ENCODE measurements at regions not wholly inside any gene's neighbourhood (a gene's known extent, or its start where the extent isn't known, plus 50 kb on each side); places are given as distances from the start of the nearest gene placed in this dataset.

DNA sequence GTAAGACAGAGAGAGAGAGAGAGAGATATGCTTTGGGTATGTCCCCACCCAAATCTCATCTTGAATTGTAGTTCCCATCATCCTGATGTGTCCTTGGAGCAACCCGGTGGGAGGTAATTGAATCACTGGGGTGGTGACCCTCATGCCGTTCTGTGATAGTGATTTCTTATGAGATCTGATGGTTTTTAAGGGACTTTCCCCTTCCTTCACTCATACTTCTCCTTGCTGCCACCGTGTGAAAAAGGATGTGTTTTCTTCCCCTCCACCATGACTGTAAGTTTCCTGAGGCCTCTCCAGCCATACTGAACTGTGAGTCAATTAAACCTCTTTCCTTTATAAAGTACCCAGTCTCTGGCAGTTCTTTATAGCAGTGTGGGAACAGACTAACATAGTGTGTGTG, 60.3 kb downstream of the EOMES start:
- Mint-ChIP-seq H3K9me3 (peaks cover 0 to 2% of the 10 kb centered on the region in 2 donors), H3K4me1 (ENCODE audit: low read depth) (peaks cover 16% of the 10 kb centered on the region), H3K27me3 (ENCODE audit: low read depth) (no peaks in the 10 kb centered on the region), H3K4me3 (no peak overlapping the region), H3K36me3 (ENCODE audit: insufficient read depth in 2 of 2) (peaks cover 0 to 1% of the 10 kb centered on the region in 2 donors), H3K27ac (no peak overlapping the region)
- ATAC-seq (replicated peaks in 1 of 2) (no peak), DNase-seq (no peak)

DNA sequence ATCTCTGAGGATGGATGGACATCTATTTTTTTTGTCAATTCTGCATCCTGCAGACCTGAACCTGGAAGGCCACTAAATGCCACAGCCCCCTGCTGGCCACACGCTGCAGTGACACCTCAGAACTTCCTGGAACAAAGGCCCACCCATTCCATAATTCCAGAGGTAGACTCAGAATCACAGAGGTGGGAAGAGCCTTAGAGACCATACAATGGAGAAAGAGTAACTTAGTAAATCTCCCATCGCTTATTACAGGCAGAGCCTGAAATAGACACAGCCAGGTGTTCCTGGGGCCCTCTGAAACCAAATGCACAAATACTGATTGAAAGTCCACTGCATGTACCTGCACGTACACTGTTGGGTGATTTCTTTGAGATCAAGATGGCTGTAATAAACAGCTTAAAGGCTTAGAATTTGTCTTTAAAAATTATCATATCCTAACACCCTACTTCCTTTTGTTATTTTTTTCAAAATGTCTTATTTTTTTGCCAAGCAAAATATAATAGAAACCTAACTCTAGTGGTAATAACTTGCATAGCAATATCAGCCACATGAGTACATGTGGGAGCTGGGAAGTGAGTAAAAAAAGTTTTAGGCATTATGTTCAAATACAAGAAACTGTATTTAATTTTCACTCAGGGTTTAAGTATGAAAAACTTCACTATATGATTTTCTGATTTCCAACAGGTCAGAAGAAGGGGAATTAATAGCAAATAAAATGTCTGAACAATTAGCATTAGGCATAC, 62.7 kb downstream of the EOMES start:
- peaks cover 0 to 1% of the 10 kb centered on the region in 2 donors for H3K36me3 Mint-ChIP-seq (ENCODE audit: insufficient read depth in 2 of 2)
- H3K27me3 Mint-ChIP-seq (ENCODE audit: low read depth), result no peaks in the 10 kb centered on the region
- DNase-seq (peak; percentile 19 to 46), ATAC-seq (replicated peaks in 1 of 2) (peak in 1 of 2 donors; percentile 42)
- peaks cover 10% of the 10 kb centered on the region for H3K4me1 Mint-ChIP-seq (ENCODE audit: low read depth)
- H3K4me3 Mint-ChIP-seq, result no peak overlapping the region
- H3K9me3 Mint-ChIP-seq, result peaks cover 0 to 2% of the 10 kb centered on the region in 2 donors
- H3K27ac Mint-ChIP-seq, result no peak overlapping the region

DNA sequence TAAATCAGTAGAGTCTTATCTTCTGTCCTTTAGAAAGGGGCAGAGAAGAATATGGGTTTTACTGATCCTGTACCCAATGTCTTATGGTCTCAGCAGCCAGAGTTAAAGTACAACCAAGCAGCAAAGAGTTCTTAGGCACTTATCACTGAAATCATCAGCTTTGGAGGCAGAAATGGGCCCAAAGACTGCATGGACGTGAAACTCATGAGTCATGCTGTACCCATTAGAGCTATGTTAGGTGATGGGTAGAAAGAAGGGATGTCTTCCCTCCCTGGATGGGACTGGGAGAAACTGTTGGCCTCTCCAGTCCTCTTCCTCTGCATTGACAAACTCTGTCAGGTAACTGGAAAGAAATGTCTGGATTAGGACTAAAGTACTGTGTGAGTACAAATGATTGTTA, 63.4 kb downstream of the EOMES start:
- H3K4me3 Mint-ChIP-seq, result no peak overlapping the region
- H3K9me3 Mint-ChIP-seq, result peaks cover 0 to 2% of the 10 kb centered on the region in 2 donors
- DNase-seq (no peak), ATAC-seq (replicated peaks in 1 of 2) (no peak)
- no peaks in the 10 kb centered on the region for H3K27me3 Mint-ChIP-seq (ENCODE audit: low read depth)
- peaks cover 0 to 1% of the 10 kb centered on the region in 2 donors for H3K36me3 Mint-ChIP-seq (ENCODE audit: insufficient read depth in 2 of 2)
- peaks cover 10% of the 10 kb centered on the region for H3K4me1 Mint-ChIP-seq (ENCODE audit: low read depth)
- H3K27ac Mint-ChIP-seq, result no peak overlapping the region

DNA sequence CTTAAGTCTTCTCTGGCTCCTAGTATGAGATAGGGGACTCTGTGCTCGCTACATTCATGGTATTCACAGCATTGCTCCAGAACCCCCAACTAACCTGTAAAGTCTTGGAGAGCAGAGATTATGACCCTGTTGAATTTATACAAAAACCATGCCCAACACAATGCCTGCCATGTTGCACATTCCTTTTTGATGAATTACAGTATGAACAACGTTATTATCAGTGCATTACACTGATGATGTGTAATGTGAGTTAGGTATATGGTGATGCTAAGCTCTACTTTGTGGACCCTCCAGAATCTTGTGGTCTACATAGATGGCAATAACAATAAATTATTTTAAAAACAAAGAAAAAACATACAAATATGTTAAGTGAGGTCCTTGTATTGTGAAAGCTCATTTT, 64.3 kb downstream of the EOMES start:
- DNase-seq, result no peak
- Mint-ChIP-seq H3K4me3 (no peak overlapping the region), H3K27me3 (ENCODE audit: low read depth) (no peaks in the 10 kb centered on the region), H3K36me3 (ENCODE audit: insufficient read depth in 2 of 2) (peaks cover 0 to 1% of the 10 kb centered on the region in 2 donors), H3K9me3 (peaks cover 0 to 2% of the 10 kb centered on the region in 2 donors), H3K27ac (no peak overlapping the region), H3K4me1 (ENCODE audit: low read depth) (peaks cover 10% of the 10 kb centered on the region)
- ATAC-seq (replicated peaks in 1 of 2), result no peak

DNA sequence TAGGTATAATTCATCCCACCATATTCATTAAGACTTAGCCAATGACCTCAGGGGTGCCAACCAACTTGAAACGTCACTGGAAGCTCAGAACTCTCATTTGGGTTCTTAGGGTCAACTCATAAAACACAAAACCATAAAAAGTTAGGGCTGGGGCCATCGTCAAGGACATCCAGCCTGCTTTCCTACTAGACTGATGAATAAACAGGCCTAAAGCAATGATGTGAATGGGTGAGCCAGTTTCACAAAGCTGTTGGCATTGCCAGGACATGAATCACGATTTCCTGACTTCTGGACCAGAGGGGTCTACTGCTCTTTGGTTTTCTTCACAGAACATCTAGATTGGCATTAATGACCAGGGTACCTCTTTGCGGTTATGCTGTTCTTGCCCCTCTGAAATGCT, 64.7 kb downstream of the EOMES start:
- H3K27me3 Mint-ChIP-seq (ENCODE audit: low read depth), result peaks cover 2% of the 10 kb centered on the region
- DNase-seq, result no peak
- no peak overlapping the region for H3K27ac Mint-ChIP-seq
- no peak for ATAC-seq (replicated peaks in 1 of 2)
- H3K36me3 Mint-ChIP-seq (ENCODE audit: insufficient read depth in 2 of 2), result peaks cover 0 to 1% of the 10 kb centered on the region in 2 donors
- peaks cover 10% of the 10 kb centered on the region for H3K4me1 Mint-ChIP-seq (ENCODE audit: low read depth)
- no peak overlapping the region for H3K4me3 Mint-ChIP-seq
- no peaks in the 10 kb centered on the region for H3K9me3 Mint-ChIP-seq

DNA sequence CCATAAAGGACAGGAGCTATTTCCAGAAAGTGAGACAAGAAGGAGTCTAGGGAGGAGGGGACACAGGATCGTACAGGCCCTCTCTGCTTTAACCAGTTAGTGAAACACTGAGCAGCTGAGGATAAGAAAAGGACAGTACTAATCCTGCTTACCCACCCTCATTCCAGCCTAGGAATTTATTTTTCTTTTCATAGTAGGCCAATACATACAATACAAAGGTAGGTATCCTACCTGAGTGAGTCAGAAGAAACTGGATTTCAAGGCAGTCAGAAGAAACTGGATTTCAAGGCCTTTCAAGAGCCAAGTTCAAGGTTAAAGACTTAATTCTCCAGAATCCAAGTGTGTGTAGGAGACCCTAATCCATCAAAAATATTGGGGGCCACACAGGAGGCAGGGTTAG, 65.3 kb downstream of the EOMES start:
- Mint-ChIP-seq H3K36me3 (ENCODE audit: insufficient read depth in 2 of 2) (peaks cover 0 to 1% of the 10 kb centered on the region in 2 donors), H3K4me1 (ENCODE audit: low read depth) (peaks cover 5% of the 10 kb centered on the region), H3K27me3 (ENCODE audit: low read depth) (peaks cover 6% of the 10 kb centered on the region), H3K4me3 (no peak overlapping the region), H3K27ac (no peak overlapping the region), H3K9me3 (no peaks in the 10 kb centered on the region)
- DNase-seq, result no peak
- no peak for ATAC-seq (replicated peaks in 1 of 2)

DNA sequence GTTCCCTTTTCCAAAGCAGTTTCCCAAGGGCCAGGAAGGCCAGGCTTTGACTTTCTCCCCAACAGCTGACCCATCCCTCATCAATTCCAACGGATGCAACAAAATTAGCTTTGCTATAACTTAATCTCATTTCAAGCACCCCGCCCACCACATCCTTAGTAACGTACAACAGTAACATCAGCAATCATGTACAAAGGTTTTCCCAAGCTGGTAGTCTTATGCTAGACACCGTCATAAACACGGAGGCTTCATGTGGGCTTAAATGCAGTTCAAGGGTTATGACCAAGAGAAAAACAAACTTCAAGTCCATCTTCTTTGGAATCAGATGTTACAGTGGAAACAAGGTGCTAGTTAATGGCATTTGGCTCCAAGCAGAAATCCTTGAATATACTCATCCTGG, 66.6 kb downstream of the EOMES start:
- ATAC-seq (replicated peaks in 1 of 2), result no peak
- Mint-ChIP-seq H3K27me3 (ENCODE audit: low read depth) (peaks cover 6% of the 10 kb centered on the region), H3K4me1 (ENCODE audit: low read depth) (no peaks in the 10 kb centered on the region), H3K36me3 (ENCODE audit: insufficient read depth in 2 of 2) (no peaks in the 10 kb centered on the region), H3K27ac (no peak overlapping the region), H3K9me3 (no peaks in the 10 kb centered on the region), H3K4me3 (no peak overlapping the region)
- DNase-seq, result no peak

DNA sequence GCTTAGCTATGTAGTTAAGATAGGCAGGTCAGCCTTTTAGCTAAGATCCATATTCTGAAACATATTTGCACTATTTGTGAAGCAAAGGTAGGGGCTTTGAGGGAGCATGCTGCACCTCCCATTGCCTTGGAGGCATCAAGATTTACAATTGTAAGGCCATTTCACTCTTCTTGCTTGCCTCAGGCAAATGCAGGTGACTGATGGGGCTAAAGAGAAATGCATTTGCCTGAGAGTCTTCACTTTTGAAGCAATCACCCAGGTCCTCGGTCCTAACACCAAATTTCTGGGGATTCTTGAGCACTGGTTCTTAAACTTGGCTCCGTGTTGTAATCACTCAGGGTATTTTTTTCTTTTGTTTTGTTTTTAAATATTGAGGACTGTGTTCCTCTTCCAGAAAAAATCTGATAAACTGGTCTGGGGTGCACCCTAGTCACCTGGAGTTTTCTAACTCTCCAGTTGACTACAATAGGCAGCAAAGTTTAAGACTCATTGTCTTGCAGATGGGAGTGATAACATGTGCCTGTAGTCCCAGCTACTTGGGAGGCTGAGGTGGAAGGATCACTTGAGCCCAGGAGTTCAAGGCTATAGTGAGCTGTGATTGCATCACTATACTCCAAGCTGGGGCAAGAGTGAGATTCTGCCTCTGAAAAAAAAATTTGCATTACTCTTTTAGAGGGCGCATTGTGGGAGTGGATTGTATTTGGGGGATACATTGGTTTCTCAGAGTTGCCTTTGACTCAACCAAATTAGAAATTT, 68.1 kb downstream of the EOMES start:
- Mint-ChIP-seq H3K36me3 (ENCODE audit: insufficient read depth in 2 of 2) (no peaks in the 10 kb centered on the region), H3K27me3 (ENCODE audit: low read depth) (peaks cover 6% of the 10 kb centered on the region), H3K27ac (no peak overlapping the region), H3K4me1 (ENCODE audit: low read depth) (no peaks in the 10 kb centered on the region), H3K9me3 (no peaks in the 10 kb centered on the region), H3K4me3 (no peak overlapping the region)
- DNase-seq, result no peak
- ATAC-seq (replicated peaks in 1 of 2), result no peak

DNA sequence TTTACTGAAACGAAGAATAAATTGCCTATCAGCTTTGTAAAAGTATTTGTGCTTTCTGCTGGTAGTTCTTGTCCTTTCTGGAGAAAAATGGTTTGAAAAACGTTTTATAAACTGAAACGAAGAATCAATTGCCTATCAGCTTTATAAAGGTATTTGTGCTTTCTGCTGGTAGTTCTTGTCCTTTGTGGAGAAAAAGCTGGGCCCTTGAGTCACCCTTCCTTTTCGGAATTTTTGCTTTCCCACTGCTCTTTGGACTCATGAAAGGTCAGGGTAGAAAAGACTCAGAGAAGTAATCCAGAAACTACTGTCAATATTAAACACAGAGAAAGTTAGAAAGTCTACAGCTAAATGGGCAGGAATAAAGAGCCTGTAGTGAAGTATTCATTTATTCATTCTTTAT, 72.8 kb downstream of the EOMES start:
- H3K27ac Mint-ChIP-seq, result no peak overlapping the region
- no peak overlapping the region for H3K4me3 Mint-ChIP-seq
- no peaks in the 10 kb centered on the region for H3K4me1 Mint-ChIP-seq (ENCODE audit: low read depth)
- H3K36me3 Mint-ChIP-seq (ENCODE audit: insufficient read depth in 2 of 2), result no peaks in the 10 kb centered on the region
- DNase-seq (no peak), ATAC-seq (replicated peaks in 1 of 2) (no peak)
- peaks cover 6% of the 10 kb centered on the region for H3K27me3 Mint-ChIP-seq (ENCODE audit: low read depth)
- no peaks in the 10 kb centered on the region for H3K9me3 Mint-ChIP-seq

DNA sequence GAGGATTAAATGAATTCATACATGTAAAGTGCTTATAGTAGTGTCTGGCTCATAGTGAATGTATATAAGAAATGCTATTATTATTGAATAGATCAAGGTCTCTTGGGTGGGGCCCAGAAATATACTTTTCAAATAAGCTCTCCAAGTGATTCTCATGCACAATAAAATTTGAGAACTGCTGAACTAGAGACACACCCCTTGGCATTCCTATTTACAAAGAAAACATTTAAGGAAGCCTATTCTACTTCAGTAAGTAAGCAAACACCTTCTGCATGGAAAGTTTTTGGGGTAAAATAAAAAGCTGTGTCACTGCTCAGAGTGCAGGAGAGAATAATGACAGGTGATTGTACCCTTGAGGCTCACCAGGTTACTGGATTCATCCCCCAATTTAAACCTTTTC, 75.2 kb downstream of the EOMES start:
- no peaks in the 10 kb centered on the region for H3K27me3 Mint-ChIP-seq (ENCODE audit: low read depth)
- no peak overlapping the region for H3K27ac Mint-ChIP-seq
- DNase-seq (no peak), ATAC-seq (replicated peaks in 1 of 2) (no peak)
- no peaks in the 10 kb centered on the region for H3K9me3 Mint-ChIP-seq
- no peak overlapping the region for H3K4me3 Mint-ChIP-seq
- H3K4me1 Mint-ChIP-seq (ENCODE audit: low read depth), result no peaks in the 10 kb centered on the region
- no peaks in the 10 kb centered on the region for H3K36me3 Mint-ChIP-seq (ENCODE audit: insufficient read depth in 2 of 2)

DNA sequence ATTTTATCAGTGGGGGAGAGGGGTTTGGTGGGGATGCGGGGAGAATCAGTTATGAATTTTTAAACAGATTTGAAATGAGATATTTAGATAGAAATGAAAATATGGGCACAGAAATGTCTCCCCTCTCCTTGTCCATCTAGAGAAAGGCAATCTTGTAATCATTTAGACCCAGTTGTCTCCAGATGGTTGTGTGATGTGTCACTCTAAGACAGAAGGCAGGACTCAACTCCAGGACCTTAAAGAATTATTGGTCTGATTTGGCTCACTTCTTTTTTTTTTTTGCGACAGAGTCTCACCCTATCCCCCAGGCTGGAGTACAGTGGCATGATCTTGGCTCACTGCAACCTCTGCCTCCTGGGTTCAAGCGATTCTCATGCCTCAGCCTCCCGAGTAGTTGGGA, 77.2 kb downstream of the EOMES start:
- ATAC-seq (replicated peaks in 1 of 2), result no peak
- Mint-ChIP-seq H3K27me3 (ENCODE audit: low read depth) (no peaks in the 10 kb centered on the region), H3K9me3 (no peaks in the 10 kb centered on the region)

DNA sequence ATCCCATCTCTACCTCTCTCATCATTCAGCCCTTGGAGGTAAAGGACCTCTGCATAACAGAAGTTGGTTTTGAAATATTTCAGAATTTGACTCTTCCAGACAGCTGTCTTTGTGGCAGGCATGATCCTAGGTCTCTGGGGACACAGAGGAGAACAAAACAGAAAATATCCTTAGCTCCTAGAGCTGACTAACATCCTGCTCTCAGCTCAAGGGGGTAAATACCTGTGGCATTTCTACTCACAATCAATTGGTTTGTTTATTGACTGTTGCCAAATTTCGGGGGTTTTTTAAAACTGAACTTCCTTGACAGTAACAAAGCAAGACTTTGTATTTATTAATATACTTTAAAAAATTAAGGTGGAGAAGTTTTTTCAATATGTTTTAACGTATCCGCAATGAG, 78.8 kb downstream of the EOMES start:
- no peak overlapping the region for H3K4me3 Mint-ChIP-seq
- no peak overlapping the region for H3K27ac Mint-ChIP-seq
- DNase-seq (no peak), ATAC-seq (replicated peaks in 1 of 2) (no peak)
- no peaks in the 10 kb centered on the region for H3K27me3 Mint-ChIP-seq (ENCODE audit: low read depth)
- H3K9me3 Mint-ChIP-seq, result no peaks in the 10 kb centered on the region
- H3K4me1 Mint-ChIP-seq (ENCODE audit: low read depth), result peaks cover 12% of the 10 kb centered on the region
- no peaks in the 10 kb centered on the region for H3K36me3 Mint-ChIP-seq (ENCODE audit: insufficient read depth in 2 of 2)

More for the DNA sequence above, 77.2 kb downstream of the EOMES start:
- no peak overlapping the region for H3K27ac Mint-ChIP-seq
- no peaks in the 10 kb centered on the region for H3K36me3 Mint-ChIP-seq (ENCODE audit: insufficient read depth in 2 of 2)
- H3K4me1 Mint-ChIP-seq (ENCODE audit: low read depth), result no peaks in the 10 kb centered on the region
- no peak for DNase-seq
- no peak overlapping the region for H3K4me3 Mint-ChIP-seq

DNA sequence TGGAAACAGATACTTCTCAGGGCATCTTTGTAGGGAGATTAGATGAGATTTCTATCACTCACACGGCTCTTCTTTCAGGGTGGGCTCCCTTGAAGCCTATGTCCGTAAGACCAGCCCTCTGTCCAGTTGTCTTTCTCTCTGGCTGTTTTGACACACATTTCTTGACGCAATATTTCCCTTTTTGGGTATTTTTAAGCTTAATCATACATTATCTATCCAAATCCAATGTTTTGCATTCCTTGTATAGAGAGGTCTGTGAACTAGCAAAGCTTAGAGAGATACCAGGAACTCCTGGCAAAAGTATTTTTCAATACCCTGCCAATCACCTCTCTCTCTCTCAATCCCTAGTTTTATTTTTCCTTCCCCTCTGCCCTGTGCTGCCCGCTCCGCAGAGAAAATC, 79.3 kb downstream of the EOMES start:
- no peak overlapping the region for H3K27ac Mint-ChIP-seq
- no peak for DNase-seq
- H3K36me3 Mint-ChIP-seq (ENCODE audit: insufficient read depth in 2 of 2), result no peaks in the 10 kb centered on the region
- ATAC-seq (replicated peaks in 1 of 2), result no peak
- peaks cover 12% of the 10 kb centered on the region for H3K4me1 Mint-ChIP-seq (ENCODE audit: low read depth)
- H3K9me3 Mint-ChIP-seq, result no peaks in the 10 kb centered on the region
- no peak overlapping the region for H3K4me3 Mint-ChIP-seq
- no peaks in the 10 kb centered on the region for H3K27me3 Mint-ChIP-seq (ENCODE audit: low read depth)

All from activated T-cell treated with anti-CD3 and anti-CD28 coated beads, Interleukin-2, amount 50 U/mL, for 72 hours (primary cell).